GM04503 (cell line): ENCODE measurements at regions not wholly inside any gene's neighbourhood (a gene's known extent, or its start where the extent isn't known, plus 50 kb on each side); places are given as distances from the start of the nearest gene placed in this dataset.

Experiments used
- DNase-seq: peaks from one replicate; pipeline ENCODE4 v3.0.0-alpha.2; 2012; ENCODE audit warnings: low read depth

DNA sequence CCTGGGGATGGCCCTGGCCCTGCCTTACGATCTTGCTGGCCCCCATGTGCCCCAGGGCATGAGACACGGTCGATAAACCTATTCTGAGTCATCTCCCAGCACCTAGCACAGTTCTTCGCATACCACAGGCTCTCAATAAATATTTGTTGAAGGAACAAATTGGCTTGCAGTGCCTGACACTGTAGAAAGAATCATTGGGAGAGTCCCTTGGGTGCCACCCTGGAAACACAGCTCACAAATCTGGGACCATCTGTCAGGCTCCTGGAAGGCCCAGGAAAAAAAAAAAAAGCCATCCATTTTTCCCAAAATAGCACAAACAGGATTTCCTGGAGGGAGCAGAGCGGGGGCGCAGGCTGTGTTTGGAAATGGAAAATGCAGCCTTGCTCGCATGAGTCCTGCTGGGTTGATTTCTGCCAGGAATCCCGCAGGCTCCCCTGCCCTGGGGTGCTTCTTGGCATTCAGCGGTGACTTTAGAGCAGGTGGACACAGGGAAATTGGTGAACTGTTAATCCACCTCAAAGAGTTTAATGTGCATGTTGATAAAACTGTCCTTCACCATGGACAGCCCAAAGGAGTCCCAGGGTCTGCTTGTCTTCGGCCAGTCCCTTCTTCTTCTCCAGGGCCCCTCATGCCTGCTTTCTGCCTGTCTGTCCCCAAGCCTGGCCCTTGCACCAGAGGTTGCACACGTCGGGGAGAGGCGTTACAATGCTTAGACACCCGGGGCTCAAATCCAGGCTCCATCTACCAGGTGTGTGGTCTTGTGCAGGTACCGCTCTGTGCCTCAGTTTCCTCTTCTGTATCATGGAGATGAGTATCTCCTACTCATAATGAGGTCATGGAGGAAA lies 106.1 kb upstream of the RFLNA start:
- peak; percentile 11 for DNase-seq

DNA sequence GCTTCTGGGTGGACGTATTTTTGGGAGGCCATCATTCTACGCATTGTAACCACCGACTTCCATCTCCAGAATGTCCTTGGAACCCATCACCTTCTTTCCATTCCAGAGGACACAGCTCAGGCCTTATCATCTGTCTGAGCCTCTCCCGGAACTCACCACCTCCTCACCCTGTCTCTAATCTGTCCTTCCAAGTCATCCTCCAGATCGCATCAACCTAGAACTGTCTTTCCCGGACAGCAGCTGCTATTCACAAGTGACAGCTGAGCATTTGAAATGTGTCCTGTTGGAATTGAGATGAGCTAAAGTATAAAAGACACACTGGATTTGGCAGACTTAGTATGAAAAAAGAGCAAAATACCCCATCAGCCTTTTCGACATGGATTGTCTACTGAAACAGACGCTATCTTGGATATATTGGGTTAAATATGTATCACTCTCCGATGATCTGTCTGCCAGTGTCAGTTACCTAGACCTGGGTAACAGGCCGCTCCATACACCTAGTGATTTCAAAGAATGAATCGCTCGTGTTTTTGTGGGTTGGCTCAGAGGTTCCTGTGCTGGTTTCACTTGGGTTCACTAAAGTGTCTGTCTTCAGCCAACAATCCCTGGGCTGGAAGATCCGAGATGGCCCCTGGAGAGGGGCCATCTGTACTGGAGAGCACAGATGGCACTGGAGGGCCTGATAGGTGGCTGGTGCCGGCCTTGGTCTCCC lies 104.4 kb upstream of the RFLNA start:
- DNase-seq: no peak

GRCh38 chr12:124191024-124191359 lies 103.9 kb upstream of the RFLNA start:
- no peak for DNase-seq

DNA sequence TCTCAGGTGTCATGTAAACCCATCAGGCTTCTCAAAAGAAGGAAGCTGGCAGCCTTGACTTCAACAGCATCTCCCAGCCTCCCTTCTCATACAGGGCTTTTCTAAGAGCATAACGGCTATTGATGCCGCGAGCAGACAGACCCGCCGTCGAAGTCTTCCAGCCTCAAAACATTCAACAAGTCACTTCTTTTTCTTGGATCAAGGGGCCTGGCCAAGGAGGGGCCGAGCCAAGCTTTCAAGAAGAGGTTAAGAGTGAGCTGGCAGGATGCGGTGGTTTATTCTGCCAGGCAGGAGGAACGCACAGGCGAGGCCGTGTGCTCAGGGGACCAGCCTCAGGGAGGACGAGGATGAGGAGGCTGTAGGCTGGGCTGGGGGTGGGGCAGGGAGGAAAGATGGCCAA lies 102.9 kb upstream of the RFLNA start:
- DNase-seq: no peak

DNA sequence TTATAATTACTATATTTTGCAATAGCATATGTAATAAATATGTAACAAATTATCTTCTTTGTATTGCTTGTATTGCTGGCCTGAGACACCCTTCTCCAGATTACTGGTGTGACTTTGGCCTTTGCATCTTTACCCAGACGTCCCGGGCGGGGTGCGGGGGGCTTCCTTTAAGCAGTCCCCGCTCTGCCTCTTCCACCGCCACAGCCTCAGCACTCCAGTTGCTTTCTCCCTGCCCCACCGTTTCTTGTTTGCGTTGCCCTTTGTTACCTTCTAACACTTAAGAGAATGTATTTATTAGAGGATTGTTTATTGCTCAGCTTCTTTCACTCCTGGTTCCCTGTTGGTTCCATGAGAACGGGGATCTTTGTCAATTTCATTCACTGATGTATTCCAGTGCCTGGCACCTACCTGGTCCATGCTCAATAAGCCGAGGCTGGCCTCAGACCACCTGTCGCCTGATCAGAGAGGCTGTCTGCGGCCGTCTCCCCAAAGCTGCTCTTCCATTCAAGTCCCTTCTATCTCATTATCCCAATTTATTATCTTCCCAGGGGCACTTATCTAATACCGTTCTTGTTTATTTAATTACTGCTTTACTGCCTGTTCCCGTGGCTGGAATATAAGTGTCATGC lies 100.5 kb upstream of the RFLNA start:
- no peak for DNase-seq

GRCh38 chr12:124194893-124195566 lies 99.9 kb upstream of the RFLNA start:
- no peak for DNase-seq

DNA sequence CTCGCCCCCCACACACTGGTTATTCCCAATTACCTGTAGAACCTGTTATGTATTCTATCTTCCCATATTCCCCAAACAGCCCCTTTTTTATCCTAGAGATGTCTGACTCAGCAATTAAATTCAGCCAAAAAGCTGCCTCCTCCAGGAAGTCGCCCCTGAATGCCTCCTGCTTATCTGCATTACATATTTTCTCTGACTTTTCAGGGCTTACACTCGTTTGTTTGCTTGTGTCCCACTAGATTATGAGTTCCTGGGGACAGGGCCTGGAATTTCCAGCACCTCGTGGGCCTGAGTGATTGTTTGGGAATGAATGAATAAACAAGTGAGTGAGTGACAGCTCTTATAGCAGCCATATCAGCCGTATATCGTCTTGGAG lies 99.3 kb upstream of the RFLNA start:
- no peak for DNase-seq

- DNase-seq: no peak
These were observed 98.7 kb upstream of the RFLNA start for GRCh38 chr12:124196236-124196635.

GRCh38 chr12:124201248-124201647 lies 93.6 kb upstream of the RFLNA start:
- DNase-seq: no peak

DNA sequence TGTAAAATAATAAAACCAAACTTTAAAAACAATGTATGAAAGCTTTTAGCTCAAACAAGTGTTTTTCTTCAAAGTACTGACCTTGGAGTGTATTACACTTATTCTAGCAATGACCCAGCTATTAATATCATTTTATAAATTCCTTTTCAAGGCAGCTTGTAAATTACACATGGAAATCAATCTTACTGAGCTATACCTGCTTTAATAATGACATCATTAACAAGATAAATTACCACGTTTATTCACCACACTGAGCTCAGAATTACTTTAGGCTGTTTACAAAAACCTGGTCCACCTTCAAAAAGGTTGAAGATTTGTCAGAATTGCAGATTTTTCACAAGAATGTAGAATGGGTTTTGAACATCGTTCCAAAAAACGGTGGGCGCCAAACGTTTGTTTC lies 91.7 kb upstream of the RFLNA start:
- no peak for DNase-seq

DNA sequence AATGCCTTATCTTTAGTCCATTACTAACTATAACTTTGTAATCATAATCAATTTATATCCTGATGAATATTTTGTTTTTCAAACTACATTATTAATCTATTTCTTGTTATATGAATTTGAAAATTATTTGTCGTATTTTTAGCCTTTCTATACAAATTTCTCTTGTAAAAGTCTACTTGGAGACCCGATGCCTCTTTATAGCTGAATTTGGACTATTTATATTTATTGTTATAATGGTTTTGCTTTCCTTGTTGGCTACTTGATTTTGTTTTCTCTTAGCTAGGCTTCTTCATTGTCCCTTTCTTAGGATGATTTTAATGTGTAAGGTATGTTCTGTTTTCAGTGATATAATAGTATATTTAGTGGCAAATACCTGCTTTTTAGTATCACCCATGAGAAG lies 89.5 kb upstream of the RFLNA start:
- DNase-seq: no peak

DNA sequence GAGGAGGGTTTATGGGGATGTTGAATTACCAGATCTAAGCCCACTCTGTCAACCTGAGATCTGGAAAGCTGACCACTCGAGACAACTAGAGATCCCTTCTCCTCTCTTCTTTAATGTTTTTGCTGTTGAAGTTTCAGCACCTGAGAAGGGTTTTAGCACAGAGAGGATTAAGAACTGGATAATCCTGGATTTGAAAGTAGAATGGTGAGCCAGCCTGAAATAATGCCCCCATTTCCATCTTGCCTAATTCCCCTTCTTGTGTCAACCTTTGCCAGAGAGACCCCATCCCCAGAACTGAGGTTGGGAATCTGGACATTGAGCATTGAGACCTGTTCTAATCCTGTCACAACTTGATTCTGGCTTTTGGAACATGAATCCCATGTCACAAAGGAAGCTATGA lies 87.8 kb upstream of the RFLNA start:
- no peak for DNase-seq

DNA sequence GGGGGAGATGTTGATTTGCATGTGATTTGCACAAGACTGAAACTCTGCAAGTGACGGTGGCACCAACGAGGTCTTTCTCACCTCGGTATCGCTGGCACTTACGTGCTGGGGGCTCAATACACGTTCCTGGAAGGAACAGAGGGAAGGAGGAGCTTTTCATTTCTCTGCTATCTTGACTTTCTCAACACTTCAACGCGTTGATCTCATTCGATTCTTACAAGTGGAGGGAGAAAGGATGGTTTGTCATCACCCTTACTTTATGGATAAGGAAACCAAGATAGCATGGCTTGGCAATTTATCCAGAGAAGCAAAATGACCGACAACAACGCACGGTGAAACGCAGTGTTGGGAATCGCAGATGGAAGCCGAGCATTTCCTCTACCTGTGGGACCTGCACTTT lies 87.3 kb upstream of the RFLNA start:
- DNase-seq: no peak

DNA sequence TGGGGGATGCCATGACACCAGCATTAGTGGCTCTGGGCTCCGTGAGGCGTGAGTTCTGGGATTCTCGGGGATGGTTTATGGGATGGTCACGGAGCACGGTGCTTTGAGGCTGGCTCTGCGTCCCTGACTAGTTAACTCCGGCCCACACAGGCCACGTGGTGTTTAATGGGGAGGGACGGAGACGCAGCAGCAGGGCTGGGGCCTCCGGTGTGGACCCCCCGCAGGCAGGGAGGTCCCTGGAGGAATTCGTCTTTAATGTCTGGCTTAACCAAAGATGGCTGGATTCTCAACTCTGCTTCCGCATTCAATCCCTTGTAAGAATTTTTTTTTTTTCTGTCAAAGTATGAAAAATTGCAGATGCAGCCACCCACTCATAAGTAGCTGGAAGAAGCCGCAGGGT lies 86.4 kb upstream of the RFLNA start:
- no peak for DNase-seq

- no peak for DNase-seq
These were observed 83.8 kb upstream of the RFLNA start for GRCh38 chr12:124210991-124211577.

DNA sequence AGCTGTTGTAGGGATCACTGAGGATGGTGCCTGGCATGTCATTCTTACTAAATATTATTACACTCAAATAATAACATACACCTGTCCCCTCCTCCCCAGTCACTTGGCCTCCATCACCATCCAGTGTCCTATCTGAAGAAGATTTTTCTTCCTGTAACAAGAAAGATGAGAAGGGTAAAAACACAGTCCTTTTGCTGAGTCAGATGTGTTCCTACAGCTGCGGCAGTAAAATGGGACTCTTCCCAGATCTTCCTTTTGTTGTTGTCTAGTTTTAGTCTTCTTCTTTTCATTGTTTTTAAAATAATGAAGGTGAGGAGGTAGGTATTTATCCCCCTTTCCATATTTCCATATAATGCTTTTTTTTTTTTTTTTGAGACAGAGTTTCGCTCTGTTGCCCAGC lies 83.1 kb upstream of the RFLNA start:
- DNase-seq: no peak

- DNase-seq: no peak
These were observed 81.1 kb upstream of the RFLNA start for GRCh38 chr12:124213666-124214347.

- no peak for DNase-seq
These were observed 80.3 kb upstream of the RFLNA start for GRCh38 chr12:124214574-124214973.

- DNase-seq: no peak
These were observed 77.9 kb upstream of the RFLNA start for GRCh38 chr12:124216966-124217365.

DNA sequence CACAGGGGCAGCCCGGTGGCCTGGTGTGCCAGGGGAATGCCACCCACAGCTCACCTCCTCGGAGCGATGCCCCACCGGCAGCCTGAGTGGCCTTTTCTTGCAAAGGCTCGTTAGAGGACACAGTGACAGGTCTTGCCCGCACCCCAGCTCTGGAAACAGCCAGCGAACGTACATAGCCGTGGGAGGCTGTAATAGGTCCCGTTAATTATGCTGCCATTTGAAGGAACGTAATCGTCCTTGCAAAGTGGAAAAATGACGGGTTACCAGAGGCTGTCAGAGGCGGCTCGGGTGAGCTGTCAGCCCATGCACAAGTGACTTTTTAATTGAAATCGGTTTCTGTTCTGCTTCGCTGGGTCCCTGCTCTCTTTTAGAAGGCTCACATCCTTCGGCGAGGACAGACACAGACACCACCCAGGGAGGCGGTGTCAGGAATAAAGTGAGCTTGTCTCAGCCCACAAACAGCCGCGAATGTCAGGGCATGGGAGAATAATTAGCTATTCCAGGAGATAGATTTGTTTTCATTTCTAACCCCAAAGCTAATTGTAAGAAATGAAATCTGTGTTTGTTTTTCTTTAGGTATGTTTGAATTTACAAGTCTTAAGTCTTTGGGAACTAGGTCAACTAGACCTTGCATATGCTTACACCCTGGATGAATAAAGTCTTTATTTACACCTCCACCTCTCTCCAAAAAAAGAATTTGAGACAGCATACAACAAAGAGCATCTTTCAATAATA lies 77.2 kb upstream of the RFLNA start:
- no peak for DNase-seq

- no peak for DNase-seq
These were observed 76.7 kb upstream of the RFLNA start for GRCh38 chr12:124218243-124218560.
